ENCODE measurements at regions not wholly inside any gene's neighbourhood (a gene's known extent, or its start where the extent isn't known, plus 50 kb on each side); places are given as distances from the start of the nearest gene placed in this dataset.

- no peak for DNase-seq (ENCODE audit: low read depth)
Measured at GRCh38 chr6:168133687-168134559, 54.9 kb upstream of the FRMD1 start.

- DNase-seq (ENCODE audit: low read depth) = no peak
Measured at GRCh38 chr6:168133168-168133561, 54.2 kb upstream of the FRMD1 start.

- peak; percentile 6 for DNase-seq (ENCODE audit: low read depth)
Measured at GRCh38 chr6:168132531-168133167, 53.6 kb upstream of the FRMD1 start.

- no peak for DNase-seq (ENCODE audit: low read depth)
Measured at GRCh38 chr6:168131464-168132415, 52.7 kb upstream of the FRMD1 start.

- no peak for DNase-seq (ENCODE audit: low read depth)
Measured at GRCh38 chr6:168130697-168131371, 51.8 kb upstream of the FRMD1 start.

- DNase-seq (ENCODE audit: low read depth) = no peak
Measured at GRCh38 chr6:168130168-168130696, 51.2 kb upstream of the FRMD1 start.

- no peak for DNase-seq (ENCODE audit: low read depth)
Measured at GRCh38 chr6:168129292-168130167, 50.5 kb upstream of the FRMD1 start.

GRCh38 chr6:168128631-168129291, 49.7 kb upstream of the FRMD1 start:
- no peak for DNase-seq (ENCODE audit: low read depth)
